Mesothelial cell of epicardium (in vitro differentiated cells): ENCODE measurements at regions not wholly inside any gene's neighbourhood (a gene's known extent, or its start where the extent isn't known, plus 50 kb on each side); places are given as distances from the start of the nearest gene placed in this dataset.

ENCODE experiments used
- DNase-seq, 2 experiments: peaks; one replicate each; pipeline ENCODE4 v3.0.0; 2021; ENCODE audit warnings: low spot score in 2 of 2; ENCODE audit not compliant: unreplicated experiment in 2 of 2
- H3K27ac Mint-ChIP-seq: 2 replicates; pipeline ENCODE4 v1.8.0; 2021; ENCODE audit warnings: mixed read lengths
- H3K27me3 Mint-ChIP-seq: 2 replicates; pipeline ENCODE4 v1.8.0; 2021; ENCODE audit warnings: low read depth, mixed read lengths
- H3K36me3 Mint-ChIP-seq: 2 replicates; pipeline ENCODE4 v1.8.0; 2021; ENCODE audit warnings: mixed read lengths
- H3K4me1 Mint-ChIP-seq: 2 replicates; pipeline ENCODE4 v1.8.0; 2021; ENCODE audit warnings: mixed read lengths
- H3K4me3 Mint-ChIP-seq: 2 replicates; pipeline ENCODE4 v1.8.0; 2021; ENCODE audit warnings: mild to moderate bottlenecking, moderate library complexity, mixed read lengths
- H3K9me3 Mint-ChIP-seq: 2 replicates; pipeline ENCODE4 v1.8.0; 2021; ENCODE audit warnings: mixed read lengths
- TF ChIP-seq, protein P1 (sequence below): fragments of 200-600 bp; sonication (generic); IDR thresholded peaks from one replicate; pipeline ENCODE4 v1.5.0; 2021; ENCODE audit warnings: antibody characterized with exemption; ENCODE audit not compliant: unreplicated experiment

DNA sequence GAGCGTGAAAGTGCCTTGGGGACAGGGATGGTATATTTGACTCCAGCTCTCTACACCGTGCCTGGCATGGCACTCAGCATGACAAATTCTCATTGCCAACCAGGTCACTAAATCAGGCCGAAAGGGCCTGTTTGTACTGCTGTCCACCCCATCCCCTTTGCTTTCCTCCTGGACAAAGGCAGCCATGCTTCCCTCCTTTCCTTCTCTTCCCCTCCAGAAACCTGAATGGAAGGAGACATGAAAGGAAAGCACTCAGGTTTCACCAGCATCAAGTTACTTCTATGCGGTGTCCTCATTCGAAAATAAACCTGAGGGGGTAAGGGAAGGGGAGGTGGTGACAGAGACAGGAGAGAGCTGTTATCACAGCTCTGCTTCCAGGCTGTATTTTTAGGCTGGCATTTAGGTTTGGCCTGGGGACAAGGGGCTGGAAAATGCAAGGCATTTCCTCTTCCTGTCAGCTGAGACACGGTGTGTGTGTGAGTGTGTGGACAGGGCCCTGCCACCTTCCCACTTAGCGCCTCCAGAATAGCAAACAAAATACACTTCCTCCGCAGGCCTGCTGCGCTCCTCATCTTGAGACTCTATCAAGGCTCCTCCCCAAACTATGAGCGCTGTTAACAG is 79.9 kb upstream of the COL13A1 start:
- peaks cover 3% of the 10 kb centered on the region for H3K9me3 Mint-ChIP-seq
- TF ChIP-seq, protein P1, sequence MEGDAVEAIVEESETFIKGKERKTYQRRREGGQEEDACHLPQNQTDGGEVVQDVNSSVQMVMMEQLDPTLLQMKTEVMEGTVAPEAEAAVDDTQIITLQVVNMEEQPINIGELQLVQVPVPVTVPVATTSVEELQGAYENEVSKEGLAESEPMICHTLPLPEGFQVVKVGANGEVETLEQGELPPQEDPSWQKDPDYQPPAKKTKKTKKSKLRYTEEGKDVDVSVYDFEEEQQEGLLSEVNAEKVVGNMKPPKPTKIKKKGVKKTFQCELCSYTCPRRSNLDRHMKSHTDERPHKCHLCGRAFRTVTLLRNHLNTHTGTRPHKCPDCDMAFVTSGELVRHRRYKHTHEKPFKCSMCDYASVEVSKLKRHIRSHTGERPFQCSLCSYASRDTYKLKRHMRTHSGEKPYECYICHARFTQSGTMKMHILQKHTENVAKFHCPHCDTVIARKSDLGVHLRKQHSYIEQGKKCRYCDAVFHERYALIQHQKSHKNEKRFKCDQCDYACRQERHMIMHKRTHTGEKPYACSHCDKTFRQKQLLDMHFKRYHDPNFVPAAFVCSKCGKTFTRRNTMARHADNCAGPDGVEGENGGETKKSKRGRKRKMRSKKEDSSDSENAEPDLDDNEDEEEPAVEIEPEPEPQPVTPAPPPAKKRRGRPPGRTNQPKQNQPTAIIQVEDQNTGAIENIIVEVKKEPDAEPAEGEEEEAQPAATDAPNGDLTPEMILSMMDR, result no peak
- DNase-seq, result no peak
- H3K36me3 Mint-ChIP-seq, result no peaks in the 10 kb centered on the region
- H3K4me1 Mint-ChIP-seq, result no peaks in the 10 kb centered on the region
- no peak overlapping the region for H3K4me3 Mint-ChIP-seq
- no peak overlapping the region for H3K27ac Mint-ChIP-seq
- H3K27me3 Mint-ChIP-seq, result peaks cover 25% of the 10 kb centered on the region

- peaks cover 8% of the 10 kb centered on the region for H3K4me1 Mint-ChIP-seq
- H3K36me3 Mint-ChIP-seq, result no peaks in the 10 kb centered on the region
- no peak overlapping the region for H3K4me3 Mint-ChIP-seq
- DNase-seq, result no peak
- H3K27me3 Mint-ChIP-seq, result peaks cover 25% of the 10 kb centered on the region
- peaks cover 3% of the 10 kb centered on the region for H3K9me3 Mint-ChIP-seq
- TF ChIP-seq, protein P1, result no peak
- no peak overlapping the region for H3K27ac Mint-ChIP-seq
Observed at GRCh38 chr10:69723653-69724052, 78.1 kb upstream of the COL13A1 start.

GRCh38 chr10:69726850-69727249 is 74.9 kb upstream of the COL13A1 start:
- no peak for DNase-seq
- Mint-ChIP-seq H3K9me3 (no peaks in the 10 kb centered on the region), H3K36me3 (no peaks in the 10 kb centered on the region), H3K4me1 (peaks cover 11% of the 10 kb centered on the region), H3K4me3 (no peak overlapping the region), H3K27me3 (peaks cover 25% of the 10 kb centered on the region), H3K27ac (no peak overlapping the region)
- TF ChIP-seq, protein P1, result no peak

GRCh38 chr10:69728335-69728870 is 73.3 kb upstream of the COL13A1 start:
- Mint-ChIP-seq H3K4me3 (no peak overlapping the region), H3K27me3 (peaks cover 25% of the 10 kb centered on the region), H3K9me3 (no peaks in the 10 kb centered on the region), H3K4me1 (peaks cover 16% of the 10 kb centered on the region), H3K27ac (peak overlapping the region; percentile 47), H3K36me3 (no peaks in the 10 kb centered on the region)
- TF ChIP-seq, protein P1, result no peak
- DNase-seq, result no peak

- no peak overlapping the region for H3K4me3 Mint-ChIP-seq
- H3K36me3 Mint-ChIP-seq, result no peaks in the 10 kb centered on the region
- no peaks in the 10 kb centered on the region for H3K9me3 Mint-ChIP-seq
- peaks cover 17% of the 10 kb centered on the region for H3K27me3 Mint-ChIP-seq
- peaks cover 16% of the 10 kb centered on the region for H3K4me1 Mint-ChIP-seq
- no peak overlapping the region for H3K27ac Mint-ChIP-seq
- TF ChIP-seq, protein P1, result no peak
- DNase-seq, result no peak
Observed at GRCh38 chr10:69729326-69730048, 72.2 kb upstream of the COL13A1 start.
